HFF-Myc (cell line): ENCODE measurements at regions not wholly inside any gene's neighbourhood (a gene's known extent, or its start where the extent isn't known, plus 50 kb on each side); places are given as distances from the start of the nearest gene placed in this dataset.

ENCODE experiments used
- DNase-seq: peaks from one replicate; pipeline ENCODE4 v3.0.0-alpha.2; 2011; ENCODE audit warnings: low read depth; ENCODE audit errors: extremely low read depth
- H3K4me3 ChIP-seq: replicated peaks from 2 replicates; pipeline ENCODE4 v1.5.1; 2011; ENCODE audit warnings: low read depth, mild to moderate bottlenecking, control low read depth, low read length
- TF ChIP-seq, protein P1 (sequence below): IDR thresholded peaks from 2 replicates; pipeline ENCODE4 v1.5.1; 2012; ENCODE audit warnings: mild to moderate bottlenecking, low read depth, low read length, control low read depth; ENCODE audit errors: missing control alignments

GRCh38 chr18:41600693-41601391 lies 354.2 kb upstream of the PIK3C3 start:
- no peak for DNase-seq
- H3K4me3 ChIP-seq, result no peak overlapping the region
- TF ChIP-seq, protein P1, sequence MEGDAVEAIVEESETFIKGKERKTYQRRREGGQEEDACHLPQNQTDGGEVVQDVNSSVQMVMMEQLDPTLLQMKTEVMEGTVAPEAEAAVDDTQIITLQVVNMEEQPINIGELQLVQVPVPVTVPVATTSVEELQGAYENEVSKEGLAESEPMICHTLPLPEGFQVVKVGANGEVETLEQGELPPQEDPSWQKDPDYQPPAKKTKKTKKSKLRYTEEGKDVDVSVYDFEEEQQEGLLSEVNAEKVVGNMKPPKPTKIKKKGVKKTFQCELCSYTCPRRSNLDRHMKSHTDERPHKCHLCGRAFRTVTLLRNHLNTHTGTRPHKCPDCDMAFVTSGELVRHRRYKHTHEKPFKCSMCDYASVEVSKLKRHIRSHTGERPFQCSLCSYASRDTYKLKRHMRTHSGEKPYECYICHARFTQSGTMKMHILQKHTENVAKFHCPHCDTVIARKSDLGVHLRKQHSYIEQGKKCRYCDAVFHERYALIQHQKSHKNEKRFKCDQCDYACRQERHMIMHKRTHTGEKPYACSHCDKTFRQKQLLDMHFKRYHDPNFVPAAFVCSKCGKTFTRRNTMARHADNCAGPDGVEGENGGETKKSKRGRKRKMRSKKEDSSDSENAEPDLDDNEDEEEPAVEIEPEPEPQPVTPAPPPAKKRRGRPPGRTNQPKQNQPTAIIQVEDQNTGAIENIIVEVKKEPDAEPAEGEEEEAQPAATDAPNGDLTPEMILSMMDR, result no peak

- DNase-seq, result no peak
- no peak overlapping the region for H3K4me3 ChIP-seq
- TF ChIP-seq, protein P1, result no peak
These were observed 355.6 kb upstream of the PIK3C3 start for GRCh38 chr18:41599466-41599865.

GRCh38 chr18:41594582-41594981 lies 360.5 kb upstream of the PIK3C3 start:
- TF ChIP-seq, protein P1, result no peak
- H3K4me3 ChIP-seq, result no peak overlapping the region
- DNase-seq, result no peak

GRCh38 chr18:41593171-41593675 lies 361.8 kb upstream of the PIK3C3 start:
- H3K4me3 ChIP-seq, result no peak overlapping the region
- TF ChIP-seq, protein P1, result no peak
- no peak for DNase-seq

DNA sequence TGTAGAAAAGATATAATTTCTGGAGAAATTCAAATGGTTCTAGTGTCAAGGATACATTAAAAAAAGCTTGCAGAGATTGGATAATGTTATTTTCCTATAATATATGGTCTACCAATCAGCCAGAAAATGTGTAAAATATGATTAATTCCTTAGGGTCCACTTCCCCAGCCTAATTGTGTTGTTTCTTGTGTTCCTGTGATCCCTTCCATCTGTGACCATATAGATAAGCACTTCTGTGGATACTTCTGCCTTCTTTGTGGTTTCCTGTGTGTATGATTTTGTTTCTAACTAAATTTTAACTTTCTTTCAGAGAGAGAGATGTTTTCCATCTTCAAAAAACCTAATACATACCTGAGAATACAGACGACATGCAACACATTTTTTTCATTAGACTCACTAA lies 367.1 kb upstream of the PIK3C3 start:
- DNase-seq, result no peak
- TF ChIP-seq, protein P1, result no peak

GRCh38 chr18:41585512-41585911 lies 369.5 kb upstream of the PIK3C3 start:
- TF ChIP-seq, protein P1, result no peak
- no peak for DNase-seq
- no peak overlapping the region for H3K4me3 ChIP-seq

More for the DNA sequence above, 367.1 kb upstream of the PIK3C3 start:
- no peak overlapping the region for H3K4me3 ChIP-seq

DNA sequence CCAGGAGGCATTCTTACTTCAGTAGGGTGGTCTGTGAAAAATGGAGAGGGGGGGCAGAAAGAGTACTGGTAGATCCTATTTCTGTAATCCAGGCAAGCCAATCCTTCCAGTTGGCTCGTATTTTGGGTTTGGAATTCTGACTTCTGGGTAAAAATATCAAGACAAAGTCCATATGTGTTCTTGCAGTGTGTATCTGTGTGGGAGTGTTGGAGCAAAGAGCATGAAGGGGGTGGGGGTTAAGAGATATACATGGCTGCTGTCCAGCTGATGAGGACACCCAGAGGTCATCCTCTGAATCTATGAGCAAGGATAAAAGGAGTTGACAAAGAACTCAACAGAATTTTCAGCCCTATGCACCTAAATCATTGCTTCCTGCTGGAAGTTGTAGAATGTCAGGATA lies 375.8 kb upstream of the PIK3C3 start:
- no peak overlapping the region for H3K4me3 ChIP-seq
- TF ChIP-seq, protein P1, result no peak
- DNase-seq, result no peak
